Epithelial cell of proximal tubule (primary cell): ENCODE measurements at regions not wholly inside any gene's neighbourhood (a gene's known extent, or its start where the extent isn't known, plus 50 kb on each side); places are given as distances from the start of the nearest gene placed in this dataset.

Experiments used
- DNase-seq: peaks from one replicate; pipeline ENCODE4 v3.0.0-alpha.2; 2011; ENCODE audit warnings: low read depth
- H3K4me3 ChIP-seq: 2 replicates; pipeline ENCODE4 v1.5.1; 2011; ENCODE audit warnings: low read depth, mild to moderate bottlenecking, low read length
- CTCF ChIP-seq: conservative IDR thresholded peaks from 2 replicates; pipeline ENCODE4 v1.5.1; 2012; ENCODE audit warnings: low read depth, mild to moderate bottlenecking, low read length

- H3K4me3 ChIP-seq, result no peak overlapping the region
- no peak for TF ChIP-seq CTCF
- no peak for DNase-seq
Observed at GRCh38 chr11:11056316-11056715, 198.5 kb upstream of the ZBED5 start.

- no peak overlapping the region for H3K4me3 ChIP-seq
- DNase-seq, result no peak
- no peak for TF ChIP-seq CTCF
Observed at GRCh38 chr11:11047851-11048610, 190.2 kb upstream of the ZBED5 start.

GRCh38 chr11:11046781-11047180, 188.9 kb upstream of the ZBED5 start:
- no peak overlapping the region for H3K4me3 ChIP-seq
- no peak for TF ChIP-seq CTCF
- no peak for DNase-seq

- H3K4me3 ChIP-seq, result no peak overlapping the region
- no peak for TF ChIP-seq CTCF
- DNase-seq, result no peak
Observed at GRCh38 chr11:11045156-11045930, 187.5 kb upstream of the ZBED5 start.

- H3K4me3 ChIP-seq, result no peak overlapping the region
- no peak for DNase-seq
- TF ChIP-seq CTCF, result no peak
Observed at GRCh38 chr11:11044137-11044855, 186.4 kb upstream of the ZBED5 start.

- TF ChIP-seq CTCF, result no peak
- no peak for DNase-seq
Observed at GRCh38 chr11:11043721-11044120, 185.9 kb upstream of the ZBED5 start.

More at GRCh38 chr11:11043721-11044120, 185.9 kb upstream of the ZBED5 start:
- H3K4me3 ChIP-seq, result no peak overlapping the region
